Transverse colon (tissue), 4 donors: ENCODE measurements at regions not wholly inside any gene's neighbourhood (a gene's known extent, or its start where the extent isn't known, plus 50 kb on each side); places are given as distances from the start of the nearest gene placed in this dataset.

ENCODE experiments used
- DNase-seq: peaks from one replicate; pipeline ENCODE4 v3.0.0-alpha.2; 2019
- H3K27ac ChIP-seq, 4 donors: fragments of 200-600 bp; sonication (generic); 2 replicates each; pipeline ENCODE4 v1.5.1; 2016 to 2018; ENCODE audit warnings: inconsistent platforms in 4 of 4
- H3K27me3 ChIP-seq: fragments of 200-600 bp; sonication (generic); 2 replicates; pipeline ENCODE4 v1.5.1; 2017; ENCODE audit warnings: inconsistent platforms
- H3K36me3 ChIP-seq, 4 donors: fragments of 200-600 bp; sonication (generic); 2 replicates each; pipeline ENCODE4 v1.5.1; 2017 to 2019; ENCODE audit warnings: inconsistent platforms in 4 of 4
- H3K4me1 ChIP-seq, 4 donors: fragments of 200-600 bp; sonication (generic); 2 replicates each; pipeline ENCODE4 v1.5.1; 2017 to 2020; ENCODE audit warnings: inconsistent platforms in 4 of 4
- H3K4me3 ChIP-seq, 4 donors: fragments of 200-600 bp; sonication (generic); 1 replicate in 1 of 4; 2 replicates in 3 of 4; pipeline versions ENCODE4 v1.5.1 to v1.6.1; 2017 to 2019; ENCODE audit warnings: inconsistent platforms in 4 of 4
- H3K9me3 ChIP-seq, 2 donors: fragments of 200-600 bp; sonication (generic); 2 replicates each; pipeline ENCODE4 v1.5.1; 2017 to 2019; ENCODE audit warnings: inconsistent platforms in 2 of 2
- EP300 ChIP-seq: sonication (generic); formaldehyde crosslinking; IDR thresholded peaks from one replicate; pipeline ENCODE4 v1.6.1; 2017; ENCODE audit warnings: antibody characterized with exemption, low read depth
- POLR2A ChIP-seq: fragments of 450-650 bp; IDR thresholded peaks from one replicate; pipeline ENCODE4 v1.6.1; 2016; ENCODE audit warnings: antibody characterized with exemption, mild to moderate bottlenecking, moderate library complexity
- POLR2AphosphoS5 ChIP-seq, 3 donors: sonication (generic); formaldehyde crosslinking; IDR thresholded peaks; one replicate each; pipeline ENCODE4 v1.6.1; 2016; ENCODE audit warnings: antibody characterized with exemption in 3 of 3
- WGBS, 2 donors: methylation state at CpG; one replicate each; pipeline ENCODE4 v1.1.5; 2018; ENCODE audit warnings: low coverage in 1 of 2; 5-methylcytosine and 5-hydroxymethylcytosine counted together
- in situ Hi-C, 4 donors: fragments of 200-750 bp; cut with MboI; loops; one replicate each; pipeline versions ENCODE4 v1.15.0 to v1.15.1; 2017; ENCODE audit warnings: low sequenced_read_pairs in 3 of 4, low pct_ligation_motif_present in 1 of 4, low pct_unique_long_range_greater_than_20kb in 1 of 4
- intact Hi-C: fragments of 100-400 bp; cut with DNase I; formaldehyde crosslinking; loops from one replicate; pipeline ENCODE4 v1.15.1; 2023; ENCODE audit warnings: low total_unique reads
- small RNA-seq, 4 donors: library from RNA; depleted of rRNA; stranded (forward); fragments of <200 nt; gene quantifications; one replicate each; pipeline ENCODE3, GENCODE V24; 2016
- TF ChIP-seq, protein P1 (sequence below), 5 experiments: fragments of 200-600 bp in 3 of 5; fragments of 450-650 bp in 2 of 5; sonication (generic) in 3 of 5; IDR thresholded peaks; 1 replicate in 2 of 5; 2 replicates in 3 of 5; pipeline ENCODE4 v1.5.1; 2016 to 2017; ENCODE audit warnings: antibody characterized with exemption in 5 of 5, inconsistent platforms in 3 of 5, mild to moderate bottlenecking in 2 of 5, moderate library complexity in 1 of 5

DNA sequence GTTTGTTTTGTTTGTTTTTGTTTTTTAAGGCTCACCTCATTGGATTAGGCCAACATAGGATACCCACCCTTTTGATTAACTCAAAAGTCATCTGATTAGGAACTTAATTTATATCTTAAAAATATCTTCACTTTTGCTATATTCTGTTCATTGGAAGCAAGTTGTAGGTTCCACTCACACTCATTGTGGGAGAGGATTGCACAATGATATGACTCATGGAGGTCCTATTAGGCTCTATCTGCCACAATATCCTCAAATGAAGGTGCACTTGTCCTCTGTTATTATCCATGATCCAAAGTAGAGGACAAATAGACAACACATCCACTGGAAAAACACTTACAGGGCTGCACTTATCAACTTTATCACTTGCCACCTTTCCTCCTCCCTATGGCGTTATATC is 60.5 kb upstream of the ADAMTS3 start:
- no peaks in the 10 kb centered on the region for H3K9me3 ChIP-seq
- H3K27me3 ChIP-seq: no peaks in the 10 kb centered on the region
- WGBS, 2 donors: 90 to 100% methylated on average over 1 of the region's 1 CpG
- DNase-seq: no peak
- intact Hi-C loops (no loop called here), in situ Hi-C loops (no loop called here)
- H3K4me3 ChIP-seq: no peak overlapping the region
- no peak overlapping the region for H3K27ac ChIP-seq
- H3K36me3 ChIP-seq: no peaks in the 10 kb centered on the region
- H3K4me1 ChIP-seq: no peaks in the 10 kb centered on the region
- TF ChIP-seq POLR2AphosphoS5 (IDR thresholded peaks at IDR 0.05): no peak
- no peak for TF ChIP-seq POLR2A
- TF ChIP-seq EP300: no peak
- TF ChIP-seq, protein P1, sequence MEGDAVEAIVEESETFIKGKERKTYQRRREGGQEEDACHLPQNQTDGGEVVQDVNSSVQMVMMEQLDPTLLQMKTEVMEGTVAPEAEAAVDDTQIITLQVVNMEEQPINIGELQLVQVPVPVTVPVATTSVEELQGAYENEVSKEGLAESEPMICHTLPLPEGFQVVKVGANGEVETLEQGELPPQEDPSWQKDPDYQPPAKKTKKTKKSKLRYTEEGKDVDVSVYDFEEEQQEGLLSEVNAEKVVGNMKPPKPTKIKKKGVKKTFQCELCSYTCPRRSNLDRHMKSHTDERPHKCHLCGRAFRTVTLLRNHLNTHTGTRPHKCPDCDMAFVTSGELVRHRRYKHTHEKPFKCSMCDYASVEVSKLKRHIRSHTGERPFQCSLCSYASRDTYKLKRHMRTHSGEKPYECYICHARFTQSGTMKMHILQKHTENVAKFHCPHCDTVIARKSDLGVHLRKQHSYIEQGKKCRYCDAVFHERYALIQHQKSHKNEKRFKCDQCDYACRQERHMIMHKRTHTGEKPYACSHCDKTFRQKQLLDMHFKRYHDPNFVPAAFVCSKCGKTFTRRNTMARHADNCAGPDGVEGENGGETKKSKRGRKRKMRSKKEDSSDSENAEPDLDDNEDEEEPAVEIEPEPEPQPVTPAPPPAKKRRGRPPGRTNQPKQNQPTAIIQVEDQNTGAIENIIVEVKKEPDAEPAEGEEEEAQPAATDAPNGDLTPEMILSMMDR (IDR thresholded peaks at IDR 0.05): no peak

DNA sequence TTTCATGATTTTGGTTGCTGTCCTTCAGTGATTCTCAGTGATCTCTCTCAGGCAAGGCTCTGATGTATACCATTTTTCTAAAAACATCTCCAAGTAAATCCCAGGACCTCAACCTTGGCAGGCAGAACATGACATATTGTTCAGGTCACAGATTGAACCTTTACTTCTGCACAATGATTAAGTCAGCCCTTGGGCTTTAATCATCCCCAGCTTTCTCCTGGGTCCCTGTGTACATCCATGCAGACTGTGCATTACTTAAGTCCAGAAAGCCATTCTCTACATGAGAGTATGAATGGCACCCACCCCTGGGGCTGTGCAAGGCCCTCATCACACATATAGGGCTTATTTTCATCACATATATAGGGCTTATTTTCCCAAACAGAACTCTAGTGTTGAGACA is 58.7 kb upstream of the ADAMTS3 start:
- DNase-seq: no peak
- H3K27ac ChIP-seq: no peak overlapping the region
- H3K27me3 ChIP-seq: no peaks in the 10 kb centered on the region
- no peak overlapping the region for H3K4me3 ChIP-seq
- no peaks in the 10 kb centered on the region for H3K9me3 ChIP-seq
- intact Hi-C loops (no loop called here), in situ Hi-C loops (no loop called here)
- TF ChIP-seq POLR2A (no peak), POLR2AphosphoS5 (IDR thresholded peaks at IDR 0.05) (no peak), EP300 (no peak)
- TF ChIP-seq, protein P1 (IDR thresholded peaks at IDR 0.05): no peak
- H3K36me3 ChIP-seq: no peaks in the 10 kb centered on the region
- no peaks in the 10 kb centered on the region for H3K4me1 ChIP-seq

Small RNA genes lying in the stretch of these regions (small RNA-seq; reads per million reads assigned to genes)
- 0 reads per million in 4 donors for gene RNU4ATAC9P
